ENCODE measurements at regions not wholly inside any gene's neighbourhood (a gene's known extent, or its start where the extent isn't known, plus 50 kb on each side); places are given as distances from the start of the nearest gene placed in this dataset.
"Not testable (repeated sequence)": the region's sequence is repeated elsewhere in the genome, so short reads cannot be mapped to it uniquely, and the experiment has no call there.

GRCh38 chr7:116408831-116409453 lies 90.6 kb upstream of the CAV2 start:
- not testable (repeated sequence) for TF ChIP-seq ZNF592 (IDR thresholded peaks at IDR 0.05); TAF1 (IDR thresholded peaks at IDR 0.05; ENCODE audit: control insufficient read depth, extremely low read depth, insufficient read depth, low read length, severe bottlenecking); USF2 (CRISPR knock-in tag; IDR thresholded peaks at IDR 0.05); POLR2A (conservative IDR thresholded peaks at IDR 0.05); NR2C2 (CRISPR knock-in tag; IDR thresholded peaks at IDR 0.05); NR2C2 (tag; IDR thresholded peaks at IDR 0.05); CTCF (IDR thresholded peaks at IDR 0.05 in 2 of 3, conservative IDR thresholded peaks at IDR 0.05 in 1 of 3; ENCODE audit: insufficient read depth in 2 of 3, low read depth in 1 of 3, low read length in 3 of 3); SPI1 (IDR thresholded peaks at IDR 0.05; ENCODE audit: borderline replicate concordance, low read depth, low read length); NFE2 (IDR thresholded peaks at IDR 0.05; ENCODE audit: low read depth); MXD1 (CRISPR knock-in tag; IDR thresholded peaks at IDR 0.05; ENCODE audit: borderline replicate concordance, poor library complexity, severe bottlenecking)

Measured in K562 (cell line).